ENCODE measurements at regions not wholly inside any gene's neighbourhood (a gene's known extent, or its start where the extent isn't known, plus 50 kb on each side); places are given as distances from the start of the nearest gene placed in this dataset.
"Not testable (repeated sequence)": the region's sequence is repeated elsewhere in the genome, so short reads cannot be mapped to it uniquely, and the experiment has no call there.

DNA sequence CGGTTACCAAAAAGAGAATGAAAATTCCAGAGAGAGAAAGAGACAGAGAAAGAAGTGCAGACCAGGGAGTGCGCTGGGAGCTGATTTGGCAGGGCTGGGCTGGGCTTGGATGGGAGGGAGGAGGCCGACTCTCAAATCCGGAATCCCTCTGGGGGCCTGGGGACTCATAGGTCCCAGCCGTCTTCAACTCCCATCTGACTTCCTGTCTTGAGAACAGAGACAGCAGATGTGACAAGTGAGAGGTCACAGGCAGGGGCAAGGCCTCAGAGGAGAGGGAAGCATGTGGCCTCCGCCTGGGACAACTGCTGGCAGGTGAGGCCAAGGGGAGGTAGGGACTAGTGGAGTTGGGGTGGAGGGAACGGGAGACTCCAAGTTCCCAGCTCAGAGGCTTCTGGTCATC is 172.9 kb downstream of the GOSR1 start:
- TF ChIP-seq, protein P1, sequence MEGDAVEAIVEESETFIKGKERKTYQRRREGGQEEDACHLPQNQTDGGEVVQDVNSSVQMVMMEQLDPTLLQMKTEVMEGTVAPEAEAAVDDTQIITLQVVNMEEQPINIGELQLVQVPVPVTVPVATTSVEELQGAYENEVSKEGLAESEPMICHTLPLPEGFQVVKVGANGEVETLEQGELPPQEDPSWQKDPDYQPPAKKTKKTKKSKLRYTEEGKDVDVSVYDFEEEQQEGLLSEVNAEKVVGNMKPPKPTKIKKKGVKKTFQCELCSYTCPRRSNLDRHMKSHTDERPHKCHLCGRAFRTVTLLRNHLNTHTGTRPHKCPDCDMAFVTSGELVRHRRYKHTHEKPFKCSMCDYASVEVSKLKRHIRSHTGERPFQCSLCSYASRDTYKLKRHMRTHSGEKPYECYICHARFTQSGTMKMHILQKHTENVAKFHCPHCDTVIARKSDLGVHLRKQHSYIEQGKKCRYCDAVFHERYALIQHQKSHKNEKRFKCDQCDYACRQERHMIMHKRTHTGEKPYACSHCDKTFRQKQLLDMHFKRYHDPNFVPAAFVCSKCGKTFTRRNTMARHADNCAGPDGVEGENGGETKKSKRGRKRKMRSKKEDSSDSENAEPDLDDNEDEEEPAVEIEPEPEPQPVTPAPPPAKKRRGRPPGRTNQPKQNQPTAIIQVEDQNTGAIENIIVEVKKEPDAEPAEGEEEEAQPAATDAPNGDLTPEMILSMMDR (IDR thresholded peaks at IDR 0.05), result not testable (repeated sequence)
- not testable (repeated sequence) for TF ChIP-seq POLR2A (IDR thresholded peaks at IDR 0.05)

All from lower leg skin (tissue), 3 donors.